Ishikawa (cell line): ENCODE measurements at regions not wholly inside any gene's neighbourhood (a gene's known extent, or its start where the extent isn't known, plus 50 kb on each side); places are given as distances from the start of the nearest gene placed in this dataset.

Source experiments
- CEBPB ChIP-seq: IDR thresholded peaks from 2 replicates; pipeline ENCODE4 v1.6.1; 2012
- CREB1 ChIP-seq: IDR thresholded peaks from 2 replicates; pipeline ENCODE4 v1.6.1; 2012; ENCODE audit warnings: low read depth
- EGR1 ChIP-seq: IDR thresholded peaks from 2 replicates; pipeline ENCODE4 v1.6.1; 2012
- EP300 ChIP-seq: IDR thresholded peaks from 2 replicates; pipeline ENCODE4 v1.6.1; 2012; ENCODE audit warnings: borderline replicate concordance
- FOXM1 ChIP-seq: IDR thresholded peaks from 2 replicates; pipeline ENCODE4 v1.6.1; 2012; ENCODE audit warnings: low read depth, borderline replicate concordance
- MAX ChIP-seq: IDR thresholded peaks from 2 replicates; pipeline ENCODE4 v1.6.1; 2012
- NFIC ChIP-seq: IDR thresholded peaks from 2 replicates; pipeline ENCODE4 v1.6.1; 2012
- RAD21 ChIP-seq: IDR thresholded peaks from 2 replicates; pipeline ENCODE4 v1.6.1; 2012; ENCODE audit warnings: low read depth
- REST ChIP-seq: IDR thresholded peaks from 2 replicates; pipeline ENCODE4 v1.6.1; 2012; ENCODE audit warnings: low read depth, mild to moderate bottlenecking
- TAF1 ChIP-seq: IDR thresholded peaks from 2 replicates; pipeline ENCODE4 v1.6.1; 2012; ENCODE audit warnings: low read depth, mild to moderate bottlenecking
- TCF12 ChIP-seq: IDR thresholded peaks from 2 replicates; pipeline ENCODE4 v1.6.1; 2012; ENCODE audit warnings: low read depth
- TEAD4 ChIP-seq: IDR thresholded peaks from 2 replicates; pipeline ENCODE4 v1.6.1; 2012
- USF1 ChIP-seq: IDR thresholded peaks from 2 replicates; pipeline ENCODE4 v1.6.1; 2012
- YY1 ChIP-seq: IDR thresholded peaks from 2 replicates; pipeline ENCODE4 v1.6.1; 2012; ENCODE audit warnings: low read depth
- ZBTB7A ChIP-seq: IDR thresholded peaks from 2 replicates; pipeline ENCODE4 v1.6.1; 2012; ENCODE audit warnings: low read depth

GRCh38 chr20:11443382-11444119, 474.1 kb upstream of the BTBD3 start:
- no peak for TF ChIP-seq TAF1
- TF ChIP-seq TEAD4: peak; percentile 25; the same call in 1 of the 2 replicates

- TF ChIP-seq YY1: no peak
- TF ChIP-seq NFIC: peak; percentile 48; the same call in 1 of the 2 replicates
Measured at GRCh38 chr20:11445161-11445560, 472.5 kb upstream of the BTBD3 start.

- TF ChIP-seq CEBPB (peak; percentile 91), EP300 (no peak), TEAD4 (no peak)
Measured at GRCh38 chr20:11445891-11446290, 471.8 kb upstream of the BTBD3 start.

GRCh38 chr20:11447371-11448100, 470.2 kb upstream of the BTBD3 start:
- TF ChIP-seq MAX: no peak; the same call in 1 of the 2 replicates
- TF ChIP-seq CEBPB: no peak
- peak; percentile 61; the same call in 1 of the 2 replicates for TF ChIP-seq FOXM1
- no peak for TF ChIP-seq YY1
- TF ChIP-seq REST: no peak
- TF ChIP-seq TEAD4: no peak
- TF ChIP-seq TAF1: no peak
- peak; percentile 89 for TF ChIP-seq TCF12
- TF ChIP-seq EP300: peak; percentile 80; the same call in 1 of the 2 replicates
- TF ChIP-seq CREB1: no peak
- no peak for TF ChIP-seq ZBTB7A
- TF ChIP-seq USF1: 0 out of 2 replicates have a peak, but pooled peaks have one; percentile 4
- no peak for TF ChIP-seq RAD21
- TF ChIP-seq EGR1: no peak
- TF ChIP-seq NFIC: no peak; the same call in 1 of the 2 replicates

GRCh38 chr20:11448554-11448953, 469.1 kb upstream of the BTBD3 start:
- TF ChIP-seq FOXM1 (no peak), TCF12 (no peak)

GRCh38 chr20:11451793-11452291, 465.9 kb upstream of the BTBD3 start:
- TF ChIP-seq TEAD4: peak; percentile 69
- TF ChIP-seq TAF1: peak; percentile 31; the same call in 1 of the 2 replicates
- TF ChIP-seq FOXM1: peak; percentile 86
- TF ChIP-seq MAX: peak; percentile 22; the same call in 1 of the 2 replicates
- peak; percentile 46; the same call in 1 of the 2 replicates for TF ChIP-seq YY1
- TF ChIP-seq RAD21: no peak; the same call in 1 of the 2 replicates
- TF ChIP-seq CEBPB: peak; percentile 1; the same call in 1 of the 2 replicates
- TF ChIP-seq NFIC: peak; percentile 74
- TF ChIP-seq EP300: peak; percentile 93
- TF ChIP-seq TCF12: peak; percentile 95
- no peak for TF ChIP-seq ZBTB7A

GRCh38 chr20:11452326-11452725, 465.4 kb upstream of the BTBD3 start:
- no peak for TF ChIP-seq USF1
- TF ChIP-seq EGR1: no peak
- no peak for TF ChIP-seq TEAD4
- TF ChIP-seq CEBPB: no peak
- TF ChIP-seq YY1: no peak
- TF ChIP-seq MAX: no peak
- no peak for TF ChIP-seq CREB1
- no peak for TF ChIP-seq TAF1
- no peak for TF ChIP-seq EP300
- no peak for TF ChIP-seq TCF12
- TF ChIP-seq RAD21: no peak
- no peak for TF ChIP-seq FOXM1
- no peak for TF ChIP-seq ZBTB7A
- no peak for TF ChIP-seq NFIC
- no peak for TF ChIP-seq REST
